GM19395 (cell line): ENCODE measurements at regions not wholly inside any gene's neighbourhood (a gene's known extent, or its start where the extent isn't known, plus 50 kb on each side); places are given as distances from the start of the nearest gene placed in this dataset.
"Not testable (repeated sequence)": the region's sequence is repeated elsewhere in the genome, so short reads cannot be mapped to it uniquely, and the experiment has no call there.

Experiments
- ATAC-seq: cut with Tn5 transposase; IDR thresholded peaks from one replicate; pipeline ENCODE4 v1.9.1; 2021; ENCODE audit warnings: mild to moderate bottlenecking, moderate library complexity; ENCODE audit not compliant: unreplicated experiment

GRCh38 chr15:20207198-20207597, 334.4 kb downstream of the GOLGA6L6 start:
- ATAC-seq, result peak; percentile 44

GRCh38 chr15:20204177-20204866, 337.3 kb downstream of the GOLGA6L6 start:
- not testable (repeated sequence) for ATAC-seq

GRCh38 chr15:20203649-20204150, 337.9 kb downstream of the GOLGA6L6 start:
- not testable (repeated sequence) for ATAC-seq

GRCh38 chr15:20194591-20195198, 346.9 kb downstream of the GOLGA6L6 start:
- ATAC-seq, result not testable (repeated sequence)

GRCh38 chr15:20192982-20193929, 348.3 kb downstream of the GOLGA6L6 start:
- ATAC-seq, result peak; percentile 90

GRCh38 chr15:20191508-20192125, 350.0 kb downstream of the GOLGA6L6 start:
- not testable (repeated sequence) for ATAC-seq

GRCh38 chr15:20188611-20189010, 353.0 kb downstream of the GOLGA6L6 start:
- ATAC-seq, result not testable (repeated sequence)

GRCh38 chr15:20187370-20188355, 353.9 kb downstream of the GOLGA6L6 start:
- not testable (repeated sequence) for ATAC-seq

GRCh38 chr15:20184879-20185278, 356.7 kb downstream of the GOLGA6L6 start:
- ATAC-seq, result not testable (repeated sequence)

GRCh38 chr15:20168221-20168620, 373.4 kb downstream of the GOLGA6L6 start:
- not testable (repeated sequence) for ATAC-seq

GRCh38 chr15:20153528-20153927, 388.1 kb downstream of the GOLGA6L6 start:
- ATAC-seq, result not testable (repeated sequence)

- ATAC-seq, result not testable (repeated sequence)
Measured at GRCh38 chr15:20148679-20149078, 392.9 kb downstream of the GOLGA6L6 start.

GRCh38 chr15:20148008-20148407, 393.6 kb downstream of the GOLGA6L6 start:
- ATAC-seq, result not testable (repeated sequence)

- ATAC-seq, result not testable (repeated sequence)
Measured at GRCh38 chr15:20144333-20145036, 397.1 kb downstream of the GOLGA6L6 start.

GRCh38 chr15:20142906-20143305, 398.7 kb downstream of the GOLGA6L6 start:
- ATAC-seq, result not testable (repeated sequence)

- not testable (repeated sequence) for ATAC-seq
Measured at GRCh38 chr15:20142410-20142809, 399.2 kb downstream of the GOLGA6L6 start.

- ATAC-seq, result not testable (repeated sequence)
Measured at GRCh38 chr15:20124668-20125067, 416.9 kb downstream of the GOLGA6L6 start.

- no peak for ATAC-seq
Measured at GRCh38 chr15:20106026-20106425, 435.6 kb downstream of the GOLGA6L6 start.
